Lung (tissue), 11 donors: ENCODE measurements at regions not wholly inside any gene's neighbourhood (a gene's known extent, or its start where the extent isn't known, plus 50 kb on each side); places are given as distances from the start of the nearest gene placed in this dataset.

ENCODE experiments used
- ATAC-seq: fragments of 200-7000 bp; cut with Tn5 transposase; one replicate; pipeline ENCODE4 v1.9.1; 2020; ENCODE audit warnings: moderate number of reproducible peaks; ENCODE audit not compliant: insufficient read depth, low FRiP score
- DNase-seq, 3 donors: peaks; one replicate each; pipeline ENCODE4 v3.0.0-alpha.2; 2013 to 2017
- H3K27ac ChIP-seq, 2 donors: one replicate each; pipeline ENCODE4 v1.5.1; 2013; ENCODE audit warnings: mild to moderate bottlenecking in 2 of 2, moderate library complexity in 2 of 2, control low read depth in 1 of 2, inconsistent platforms in 1 of 2, low read depth in 1 of 2, low read length in 1 of 2
- H3K27me3 ChIP-seq, 3 donors: one replicate each; pipeline ENCODE4 v1.5.1; 2013; ENCODE audit warnings: low read length in 2 of 3; ENCODE audit not compliant: control insufficient read depth in 3 of 3, insufficient read depth in 3 of 3
- H3K36me3 ChIP-seq, 4 donors: one replicate each; pipeline ENCODE4 v1.5.1; 2013; ENCODE audit warnings: low read length in 4 of 4, mild to moderate bottlenecking in 1 of 4, moderate library complexity in 1 of 4; ENCODE audit not compliant: control insufficient read depth in 4 of 4, insufficient read depth in 4 of 4
- H3K4me1 ChIP-seq, 5 donors: one replicate each; pipeline ENCODE4 v1.5.1; 2013; ENCODE audit warnings: low read length in 5 of 5, mild to moderate bottlenecking in 2 of 5, moderate library complexity in 1 of 5; ENCODE audit not compliant: control insufficient read depth in 5 of 5, insufficient read depth in 5 of 5
- H3K4me3 ChIP-seq: one replicate; pipeline ENCODE4 v1.5.1; 2013; ENCODE audit warnings: mild to moderate bottlenecking, control low read depth, moderate library complexity
- H3K9ac ChIP-seq, 2 donors: one replicate each; pipeline ENCODE4 v1.5.1; 2013; ENCODE audit warnings: low read length in 2 of 2, control low read depth in 1 of 2; ENCODE audit not compliant: insufficient read depth in 1 of 2
- H3K9me3 ChIP-seq, 4 donors: one replicate each; pipeline ENCODE4 v1.5.1; 2013; ENCODE audit warnings: low read length in 3 of 4, mild to moderate bottlenecking in 1 of 4, moderate library complexity in 1 of 4; ENCODE audit not compliant: control insufficient read depth in 4 of 4, insufficient read depth in 3 of 4
- CTCF ChIP-seq: IDR thresholded peaks from 2 replicates; pipeline ENCODE4 v1.5.1; 2012; ENCODE audit warnings: mild to moderate bottlenecking; ENCODE audit errors: control extremely low read depth, extremely low read depth
- WGBS, 2 donors: extraction: QIAGEN DNeasy Blood & Tissue Kit; methylation state at CpG; one replicate each; pipeline ENCODE4 v1.1.7; 2013; 5-methylcytosine and 5-hydroxymethylcytosine counted together
- donor health status: control.
- donor health status: control.
- donor health status: Bipolar disorder and iron deficiency.
- donor health status: healthy.
- donor health status: DM: yes; HTN: yes; CAD: no.

- Histone ChIP-seq H3K27me3 (no peaks in the 10 kb centered on the region), H3K4me1 (peaks cover 0 to 16% (median 0%) of the 10 kb centered on the region in 5 donors), H3K27ac (no peak overlapping the region), H3K36me3 (no peaks in the 10 kb centered on the region), H3K4me3 (no peak overlapping the region), H3K9me3 (peaks cover 0 to 4% (median 0%) of the 10 kb centered on the region in 4 donors), H3K9ac (no peak overlapping the region)
- DNase-seq (peak in 2 of 3 donors; percentile 60 to 66), ATAC-seq (no peak)
- 72 to 86% methylated on average over 1 of the region's 1 CpG for WGBS, 2 donors
- TF ChIP-seq CTCF: no peak
Observed at GRCh38 chr9:80843028-80843427, 846.3 kb downstream of the TLE1 start.

GRCh38 chr9:80842389-80842788 is 847.0 kb downstream of the TLE1 start:
- peaks cover 0 to 16% (median 0%) of the 10 kb centered on the region in 5 donors for H3K4me1 ChIP-seq
- DNase-seq (peak; percentile 28 to 60 (median 49)), ATAC-seq (no peak)
- peaks cover 0 to 4% (median 0%) of the 10 kb centered on the region in 4 donors for H3K9me3 ChIP-seq
- WGBS, 2 donors: 64 to 76% methylated on average over 6 of the region's 6 CpGs
- no peaks in the 10 kb centered on the region for H3K36me3 ChIP-seq
- no peak for TF ChIP-seq CTCF
- no peak overlapping the region for H3K9ac ChIP-seq
- H3K27me3 ChIP-seq: no peaks in the 10 kb centered on the region
- H3K4me3 ChIP-seq: no peak overlapping the region
- H3K27ac ChIP-seq: no peak overlapping the region

DNA sequence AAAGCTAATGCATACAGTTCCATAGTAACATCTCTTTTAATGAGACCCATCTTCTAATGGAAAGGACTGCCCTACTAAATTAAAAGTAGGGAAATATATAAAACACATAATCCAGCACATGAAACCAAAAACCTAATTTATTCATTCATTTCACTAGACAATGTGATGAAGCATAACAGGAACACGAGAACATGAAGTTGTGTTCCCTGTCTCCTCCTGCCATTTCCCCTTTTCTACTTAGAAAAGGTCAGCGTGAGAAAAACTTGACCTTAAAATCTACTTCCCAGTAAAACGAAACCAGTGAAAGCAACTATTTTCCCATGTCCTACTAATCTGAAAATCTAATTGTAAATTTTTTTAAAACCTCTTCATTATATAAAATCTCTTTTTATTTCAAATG is 847.5 kb downstream of the TLE1 start:
- WGBS, 2 donors: 58 to 61% methylated on average over 3 of the region's 3 CpGs
- Histone ChIP-seq H3K9ac (no peak overlapping the region), H3K9me3 (peaks cover 0 to 4% (median 0%) of the 10 kb centered on the region in 4 donors), H3K27me3 (no peaks in the 10 kb centered on the region), H3K36me3 (no peaks in the 10 kb centered on the region), H3K27ac (no peak overlapping the region), H3K4me1 (peaks cover 0 to 16% (median 0%) of the 10 kb centered on the region in 5 donors), H3K4me3 (no peak overlapping the region)
- DNase-seq: no peak
- no peak for TF ChIP-seq CTCF
- no peak for ATAC-seq
